ENCODE measurements at regions not wholly inside any gene's neighbourhood (a gene's known extent, or its start where the extent isn't known, plus 50 kb on each side); places are given as distances from the start of the nearest gene placed in this dataset.
"Not testable (repeated sequence)": the region's sequence is repeated elsewhere in the genome, so short reads cannot be mapped to it uniquely, and the experiment has no call there.

GRCh38 chr6:145279551-145279950 lies 455.8 kb downstream of the EPM2A start:
- ATAC-seq (no peak), DNase-seq (ENCODE audit: low read depth, low spot score) (no peak)
- Histone ChIP-seq H3K27ac (ENCODE audit: low read length) (no peak overlapping the region), H3K27me3 (ENCODE audit: control insufficient read depth, insufficient read depth, low read length) (no peaks in the 10 kb centered on the region), H3K36me3 (ENCODE audit: control insufficient read depth, insufficient read depth, low read length) (no peaks in the 10 kb centered on the region), H3K9me3 (ENCODE audit: control insufficient read depth, insufficient read depth, low read depth, low read length) (no peaks in the 10 kb centered on the region), H3K4me3 (ENCODE audit: low read depth in 2 of 2, low read length in 2 of 2) (no peak overlapping the region), H3K4me1 (ENCODE audit: control insufficient read depth, insufficient read depth, low read length) (no peaks in the 10 kb centered on the region)
- ChIA-PET CTCF (no interaction called here), POLR2A (no interaction called here)
- TF ChIP-seq SIN3A (IDR thresholded peaks at IDR 0.05; ENCODE audit: borderline replicate concordance, insufficient read depth, low read depth, low read length) (no peak), POLR2AphosphoS5 (IDR thresholded peaks at IDR 0.05; ENCODE audit: low read depth, low read length) (no peak), TCF7L2 (IDR thresholded peaks at IDR 0.05; ENCODE audit: low read depth, low read length) (no peak), REST (IDR thresholded peaks at IDR 0.05; ENCODE audit: insufficient read depth in 1 of 2, low read depth in 2 of 2, low read length in 1 of 2) (no peak), CTCF (IDR thresholded peaks at IDR 0.05) (no peak)
- in situ Hi-C loops (cut with HindIII; ENCODE audit: low pct_unique_long_range_greater_than_20kb, low sequenced_read_pairs) (no loop called here), intact Hi-C loops (cut with micrococcal nuclease; ENCODE audit: unreplicated experiment) (no loop called here)
- BruUV-seq (replicated peaks), result no TSS peak

GRCh38 chr6:145279993-145280392 lies 455.3 kb downstream of the EPM2A start:
- Histone ChIP-seq H3K4me1 (ENCODE audit: control insufficient read depth, insufficient read depth, low read length) (no peaks in the 10 kb centered on the region), H3K27me3 (ENCODE audit: control insufficient read depth, insufficient read depth, low read length) (no peaks in the 10 kb centered on the region), H3K9me3 (ENCODE audit: control insufficient read depth, insufficient read depth, low read depth, low read length) (no peaks in the 10 kb centered on the region), H3K36me3 (ENCODE audit: control insufficient read depth, insufficient read depth, low read length) (no peaks in the 10 kb centered on the region), H3K4me3 (ENCODE audit: low read depth in 2 of 2, low read length in 2 of 2) (no peak overlapping the region), H3K27ac (ENCODE audit: low read length) (no peak overlapping the region)
- TF ChIP-seq REST (IDR thresholded peaks at IDR 0.05; ENCODE audit: insufficient read depth in 1 of 2, low read depth in 2 of 2, low read length in 1 of 2) (no peak), SIN3A (IDR thresholded peaks at IDR 0.05; ENCODE audit: borderline replicate concordance, insufficient read depth, low read depth, low read length) (no peak), TCF7L2 (IDR thresholded peaks at IDR 0.05; ENCODE audit: low read depth, low read length) (no peak), POLR2AphosphoS5 (IDR thresholded peaks at IDR 0.05; ENCODE audit: low read depth, low read length) (no peak), CTCF (IDR thresholded peaks at IDR 0.05) (no peak)
- no peak for DNase-seq (ENCODE audit: low read depth, low spot score)
- no TSS peak for BruUV-seq (replicated peaks)
- no peak for ATAC-seq
- ChIA-PET POLR2A (no interaction called here), CTCF (no interaction called here)
- intact Hi-C loops (cut with micrococcal nuclease; ENCODE audit: unreplicated experiment) (no loop called here), in situ Hi-C loops (cut with HindIII; ENCODE audit: low pct_unique_long_range_greater_than_20kb, low sequenced_read_pairs) (no loop called here)

- H3K27ac ChIP-seq (ENCODE audit: low read length); in situ Hi-C loops (cut with HindIII; ENCODE audit: low pct_unique_long_range_greater_than_20kb, low sequenced_read_pairs); POLR2A ChIA-PET; H3K9me3 ChIP-seq (ENCODE audit: control insufficient read depth, insufficient read depth, low read depth, low read length); ATAC-seq; intact Hi-C loops (cut with micrococcal nuclease; ENCODE audit: unreplicated experiment); DNase-seq (ENCODE audit: low read depth, low spot score); H3K4me3 ChIP-seq (ENCODE audit: low read depth in 2 of 2, low read length in 2 of 2); BruUV-seq (replicated peaks); H3K4me1 ChIP-seq (ENCODE audit: control insufficient read depth, insufficient read depth, low read length); H3K27me3 ChIP-seq (ENCODE audit: control insufficient read depth, insufficient read depth, low read length); CTCF ChIA-PET; H3K36me3 ChIP-seq (ENCODE audit: control insufficient read depth, insufficient read depth, low read length): not testable (repeated sequence)
These were observed 452.1 kb downstream of the EPM2A start for GRCh38 chr6:145283209-145283608.
